ENCODE measurements at regions not wholly inside any gene's neighbourhood (a gene's known extent, or its start where the extent isn't known, plus 50 kb on each side); places are given as distances from the start of the nearest gene placed in this dataset.

- TF ChIP-seq CTCF (IDR thresholded peaks at IDR 0.05; ENCODE audit: insufficient read depth, low read length) (no peak), GABPA (IDR thresholded peaks at IDR 0.05; ENCODE audit: low read depth) (no peak), POLR2AphosphoS5 (IDR thresholded peaks at IDR 0.05; ENCODE audit: low read depth) (no peak)
Observed at GRCh38 chr9:85224729-85225128, 517.0 kb downstream of the AGTPBP1 start.

Measured in HL-60 (cell line).